HEK293 (cell line): ENCODE measurements at regions not wholly inside any gene's neighbourhood (a gene's known extent, or its start where the extent isn't known, plus 50 kb on each side); places are given as distances from the start of the nearest gene placed in this dataset.

ENCODE experiments used
- ZBTB21 ChIP-seq: fragments of 450-650 bp; formaldehyde crosslinking; IDR thresholded peaks from 2 replicates; pipeline ENCODE4 v1.5.1; 2017; ENCODE audit warnings: missing biosample characterization, missing genetic modification characterization
- ZNF157 ChIP-seq: fragments of 450-650 bp; formaldehyde crosslinking; IDR thresholded peaks from 2 replicates; pipeline ENCODE4 v1.5.1; 2016; ENCODE audit warnings: missing biosample characterization, missing genetic modification characterization
- ZNF350 ChIP-seq: fragments of 450-650 bp; formaldehyde crosslinking; IDR thresholded peaks from 2 replicates; pipeline ENCODE4 v1.5.0; 2017; ENCODE audit warnings: missing biosample characterization, mild to moderate bottlenecking, missing genetic modification characterization
- ZNF416 ChIP-seq: fragments of 450-650 bp; formaldehyde crosslinking; IDR thresholded peaks from 2 replicates; pipeline ENCODE4 v1.5.1; 2016; ENCODE audit warnings: missing biosample characterization, missing genetic modification characterization
- ZNF423 ChIP-seq: fragments of 450-650 bp; formaldehyde crosslinking; IDR thresholded peaks from 2 replicates; pipeline ENCODE4 v1.5.1; 2016; ENCODE audit warnings: missing biosample characterization, missing genetic modification characterization
- ZNF433 ChIP-seq: fragments of 450-650 bp; formaldehyde crosslinking; IDR thresholded peaks from 2 replicates; pipeline ENCODE4 v1.5.1; 2016; ENCODE audit warnings: missing biosample characterization, missing genetic modification characterization, low read depth
- ZNF555 ChIP-seq: fragments of 450-650 bp; formaldehyde crosslinking; conservative IDR thresholded peaks from 2 replicates; pipeline ENCODE4 v1.5.1; 2017; ENCODE audit warnings: missing biosample characterization, mild to moderate bottlenecking, missing genetic modification characterization, inconsistent platforms
- ZNF629 ChIP-seq: fragments of 450-650 bp; formaldehyde crosslinking; IDR thresholded peaks from 2 replicates; pipeline ENCODE4 v1.5.1; 2017; ENCODE audit warnings: missing biosample characterization, missing genetic modification characterization
- ZNF776 ChIP-seq: fragments of 450-650 bp; formaldehyde crosslinking; IDR thresholded peaks from 2 replicates; pipeline ENCODE4 v1.5.0; 2017; ENCODE audit warnings: missing biosample characterization, missing genetic modification characterization, borderline replicate concordance
- ZNF791 ChIP-seq: fragments of 450-650 bp; formaldehyde crosslinking; IDR thresholded peaks from 2 replicates; pipeline ENCODE4 v1.5.1; 2016; ENCODE audit warnings: missing biosample characterization, missing genetic modification characterization
- TF ChIP-seq, protein P1 (sequence below): fragments of 450-650 bp; formaldehyde crosslinking; IDR thresholded peaks from 2 replicates; pipeline ENCODE4 v1.5.1; 2016; ENCODE audit warnings: missing biosample characterization, missing genetic modification characterization
- TF ChIP-seq, protein P2 (sequence below): fragments of 450-650 bp; formaldehyde crosslinking; conservative IDR thresholded peaks from 2 replicates; pipeline ENCODE4 v1.5.1; 2016; ENCODE audit warnings: low read depth, missing biosample characterization, missing genetic modification characterization
- TF ChIP-seq, protein P3 (sequence below): fragments of 450-650 bp; formaldehyde crosslinking; IDR thresholded peaks from 2 replicates; pipeline ENCODE4 v1.5.1; 2016; ENCODE audit warnings: missing biosample characterization, missing genetic modification characterization, low read depth

DNA sequence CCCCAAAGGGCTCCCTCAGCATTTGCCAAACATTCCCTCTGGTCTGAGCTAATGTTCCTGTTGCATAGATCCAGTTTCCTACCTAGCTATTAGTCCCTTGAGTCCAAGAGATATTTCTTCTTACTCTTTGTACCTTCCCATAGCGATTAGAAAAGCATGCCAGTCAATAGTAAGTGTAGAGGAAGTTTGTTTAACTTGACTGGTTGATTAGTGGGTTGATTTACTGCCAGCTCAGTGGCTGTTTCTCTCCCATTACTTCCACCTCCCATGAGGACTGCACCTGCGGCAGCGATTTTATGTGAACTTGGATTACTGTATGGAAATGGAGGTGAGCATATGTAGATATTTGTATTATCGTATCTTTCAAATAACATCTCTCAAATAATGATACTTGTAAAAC is 1748.4 kb upstream of the CELF4 start:
- TF ChIP-seq, protein P1, sequence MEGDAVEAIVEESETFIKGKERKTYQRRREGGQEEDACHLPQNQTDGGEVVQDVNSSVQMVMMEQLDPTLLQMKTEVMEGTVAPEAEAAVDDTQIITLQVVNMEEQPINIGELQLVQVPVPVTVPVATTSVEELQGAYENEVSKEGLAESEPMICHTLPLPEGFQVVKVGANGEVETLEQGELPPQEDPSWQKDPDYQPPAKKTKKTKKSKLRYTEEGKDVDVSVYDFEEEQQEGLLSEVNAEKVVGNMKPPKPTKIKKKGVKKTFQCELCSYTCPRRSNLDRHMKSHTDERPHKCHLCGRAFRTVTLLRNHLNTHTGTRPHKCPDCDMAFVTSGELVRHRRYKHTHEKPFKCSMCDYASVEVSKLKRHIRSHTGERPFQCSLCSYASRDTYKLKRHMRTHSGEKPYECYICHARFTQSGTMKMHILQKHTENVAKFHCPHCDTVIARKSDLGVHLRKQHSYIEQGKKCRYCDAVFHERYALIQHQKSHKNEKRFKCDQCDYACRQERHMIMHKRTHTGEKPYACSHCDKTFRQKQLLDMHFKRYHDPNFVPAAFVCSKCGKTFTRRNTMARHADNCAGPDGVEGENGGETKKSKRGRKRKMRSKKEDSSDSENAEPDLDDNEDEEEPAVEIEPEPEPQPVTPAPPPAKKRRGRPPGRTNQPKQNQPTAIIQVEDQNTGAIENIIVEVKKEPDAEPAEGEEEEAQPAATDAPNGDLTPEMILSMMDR (tag by site-specific recombination) = no peak
- TF ChIP-seq, protein P2, sequence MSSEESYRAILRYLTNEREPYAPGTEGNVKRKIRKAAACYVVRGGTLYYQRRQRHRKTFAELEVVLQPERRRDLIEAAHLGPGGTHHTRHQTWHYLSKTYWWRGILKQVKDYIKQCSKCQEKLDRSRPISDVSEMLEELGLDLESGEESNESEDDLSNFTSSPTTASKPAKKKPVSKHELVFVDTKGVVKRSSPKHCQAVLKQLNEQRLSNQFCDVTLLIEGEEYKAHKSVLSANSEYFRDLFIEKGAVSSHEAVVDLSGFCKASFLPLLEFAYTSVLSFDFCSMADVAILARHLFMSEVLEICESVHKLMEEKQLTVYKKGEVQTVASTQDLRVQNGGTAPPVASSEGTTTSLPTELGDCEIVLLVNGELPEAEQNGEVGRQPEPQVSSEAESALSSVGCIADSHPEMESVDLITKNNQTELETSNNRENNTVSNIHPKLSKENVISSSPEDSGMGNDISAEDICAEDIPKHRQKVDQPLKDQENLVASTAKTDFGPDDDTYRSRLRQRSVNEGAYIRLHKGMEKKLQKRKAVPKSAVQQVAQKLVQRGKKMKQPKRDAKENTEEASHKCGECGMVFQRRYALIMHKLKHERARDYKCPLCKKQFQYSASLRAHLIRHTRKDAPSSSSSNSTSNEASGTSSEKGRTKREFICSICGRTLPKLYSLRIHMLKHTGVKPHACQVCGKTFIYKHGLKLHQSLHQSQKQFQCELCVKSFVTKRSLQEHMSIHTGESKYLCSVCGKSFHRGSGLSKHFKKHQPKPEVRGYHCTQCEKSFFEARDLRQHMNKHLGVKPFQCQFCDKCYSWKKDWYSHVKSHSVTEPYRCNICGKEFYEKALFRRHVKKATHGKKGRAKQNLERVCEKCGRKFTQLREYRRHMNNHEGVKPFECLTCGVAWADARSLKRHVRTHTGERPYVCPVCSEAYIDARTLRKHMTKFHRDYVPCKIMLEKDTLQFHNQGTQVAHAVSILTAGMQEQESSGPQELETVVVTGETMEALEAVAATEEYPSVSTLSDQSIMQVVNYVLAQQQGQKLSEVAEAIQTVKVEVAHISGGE (tag by site-specific recombination) = no peak
- no peak for TF ChIP-seq ZBTB21 (tag by site-specific recombination)
- no peak for TF ChIP-seq ZNF629 (tag by site-specific recombination)
- TF ChIP-seq ZNF791 (tag by site-specific recombination) = no peak
- TF ChIP-seq, protein P3, sequence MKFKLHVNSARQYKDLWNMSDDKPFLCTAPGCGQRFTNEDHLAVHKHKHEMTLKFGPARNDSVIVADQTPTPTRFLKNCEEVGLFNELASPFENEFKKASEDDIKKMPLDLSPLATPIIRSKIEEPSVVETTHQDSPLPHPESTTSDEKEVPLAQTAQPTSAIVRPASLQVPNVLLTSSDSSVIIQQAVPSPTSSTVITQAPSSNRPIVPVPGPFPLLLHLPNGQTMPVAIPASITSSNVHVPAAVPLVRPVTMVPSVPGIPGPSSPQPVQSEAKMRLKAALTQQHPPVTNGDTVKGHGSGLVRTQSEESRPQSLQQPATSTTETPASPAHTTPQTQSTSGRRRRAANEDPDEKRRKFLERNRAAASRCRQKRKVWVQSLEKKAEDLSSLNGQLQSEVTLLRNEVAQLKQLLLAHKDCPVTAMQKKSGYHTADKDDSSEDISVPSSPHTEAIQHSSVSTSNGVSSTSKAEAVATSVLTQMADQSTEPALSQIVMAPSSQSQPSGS (tag by site-specific recombination) = no peak
- no peak for TF ChIP-seq ZNF776 (tag by site-specific recombination)
- TF ChIP-seq ZNF433 = no peak
- TF ChIP-seq ZNF350 (tag by site-specific recombination) = no peak
- TF ChIP-seq ZNF416 (tag by site-specific recombination) = no peak
- no peak for TF ChIP-seq ZNF555
- no peak for TF ChIP-seq ZNF157 (tag by site-specific recombination)
- no peak for TF ChIP-seq ZNF423 (tag by site-specific recombination)
